B cell (primary cell): ENCODE measurements at regions not wholly inside any gene's neighbourhood (a gene's known extent, or its start where the extent isn't known, plus 50 kb on each side); places are given as distances from the start of the nearest gene placed in this dataset.

Experiments
- ATAC-seq: fragments of 200-7000 bp; cut with Tn5 transposase; one replicate; pipeline ENCODE4 v1.10.0; 2021; ENCODE audit warnings: low read depth, mild to moderate bottlenecking, moderate number of reproducible peaks, moderate library complexity
- CTCF ChIA-PET: fragments of 350-600 bp; sonication (Branson Sonifier 250); formaldehyde crosslinking; loops from one replicate; lab custom pipeline; 2021; ENCODE audit warnings: antibody characterized with exemption, inconsistent platforms; lab: Charles Lee
- POLR2A ChIA-PET: fragments of 350-600 bp; sonication (Branson Sonifier 250); formaldehyde crosslinking; loops from one replicate; lab custom pipeline; 2021; ENCODE audit warnings: antibody characterized with exemption; lab: Charles Lee
- DNase-seq: peaks from one replicate; pipeline ENCODE4 v3.0.0; 2013
- H2AFZ ChIP-seq: 2 replicates; pipeline ENCODE4 v1.6.1; 2012; ENCODE audit warnings: mild to moderate bottlenecking, low read depth, low read length; ENCODE audit not compliant: insufficient read depth, poor library complexity, severe bottlenecking
- H3K27ac ChIP-seq, 2 donors: 1 replicate in 1 of 2; 2 replicates in 1 of 2; pipeline ENCODE4 v1.5.1; 2012 to 2013; ENCODE audit warnings: low read length in 2 of 2, mild to moderate bottlenecking in 2 of 2, moderate library complexity in 1 of 2
- H3K27me3 ChIP-seq, 4 experiments: fragments of 200-600 bp in 1 of 4; sonication (generic) in 1 of 4; replicated peaks in 1 of 4; 1 replicate in 2 of 4; 2 replicates in 2 of 4; pipeline versions ENCODE4 v1.6.1 to v1.7.0; 2013 to 2016; ENCODE audit warnings: low read length in 3 of 4, mild to moderate bottlenecking in 2 of 4, mixed read lengths in 1 of 4, moderate library complexity in 1 of 4; ENCODE audit not compliant: insufficient read depth in 4 of 4, control insufficient read depth in 3 of 4; ENCODE audit errors: control extremely low read depth in 1 of 4
- H3K36me3 ChIP-seq, 2 experiments: replicated peaks in 1 of 2; 1 replicate in 1 of 2; 2 replicates in 1 of 2; pipeline versions ENCODE4 v1.6.1 to v1.7.1; 2013; ENCODE audit warnings: low read length in 1 of 2; ENCODE audit not compliant: insufficient read depth in 2 of 2, control insufficient read depth in 1 of 2; ENCODE audit errors: control extremely low read depth in 1 of 2, extremely low read depth in 1 of 2
- H3K4me1 ChIP-seq, 2 donors: fragments of 200-600 bp in 1 of 2; sonication (generic) in 1 of 2; 1 replicate in 1 of 2; 2 replicates in 1 of 2; pipeline versions ENCODE4 v1.5.1 to v1.6.1; 2013 to 2017; ENCODE audit warnings: low read length in 2 of 2; ENCODE audit not compliant: control insufficient read depth in 2 of 2, insufficient read depth in 2 of 2
- H3K4me2 ChIP-seq: replicated peaks from 2 replicates; pipeline ENCODE3; 2012; ENCODE audit warnings: mild to moderate bottlenecking, low read depth, low read length; ENCODE audit not compliant: poor library complexity, severe bottlenecking
- H3K4me3 ChIP-seq, 5 experiments: fragments of 200-600 bp in 1 of 5; sonication (generic) in 1 of 5; 1 replicate in 3 of 5; 2 replicates in 2 of 5; pipeline versions ENCODE4 v1.5.1 to v1.7.0; 2011 to 2016; ENCODE audit warnings: low read length in 4 of 5, mild to moderate bottlenecking in 4 of 5, low read depth in 2 of 5, control low read depth in 1 of 5, moderate library complexity in 1 of 5; ENCODE audit not compliant: insufficient read depth in 1 of 5; ENCODE audit errors: control extremely low read depth in 1 of 5, extremely low read depth in 1 of 5
- H3K79me2 ChIP-seq: fragments of 200-600 bp; sonication (generic); one replicate; pipeline ENCODE4 v1.6.0; 2016; ENCODE audit warnings: low read length; ENCODE audit not compliant: control insufficient read depth, insufficient read depth
- H3K9ac ChIP-seq: fragments of 200-600 bp; sonication (generic); 2 replicates; pipeline ENCODE4 v1.6.1; 2017; ENCODE audit warnings: mild to moderate bottlenecking, low read length, moderate library complexity
- H3K9me3 ChIP-seq, 3 donors: one replicate each; pipeline versions ENCODE4 v1.6.1 to v1.7.1; 2013; ENCODE audit warnings: low read length in 2 of 3; ENCODE audit not compliant: control insufficient read depth in 2 of 3, insufficient read depth in 1 of 3; ENCODE audit errors: control extremely low read depth in 1 of 3
- H4K20me1 ChIP-seq: 2 replicates; pipeline ENCODE4 v1.6.0; 2012; ENCODE audit warnings: mild to moderate bottlenecking, low read length; ENCODE audit not compliant: insufficient read depth, control insufficient read depth, poor library complexity, severe bottlenecking
- H3K27ac Mint-ChIP-seq: one replicate; pipeline ENCODE4 v1.8.0; 2021; ENCODE audit warnings: mixed read lengths
- H3K27me3 Mint-ChIP-seq: one replicate; pipeline ENCODE4 v1.8.0; 2021; ENCODE audit warnings: mixed read lengths
- H3K4me1 Mint-ChIP-seq: one replicate; pipeline ENCODE4 v1.8.0; 2021; ENCODE audit warnings: mixed read lengths
- H3K4me3 Mint-ChIP-seq: one replicate; pipeline ENCODE4 v1.8.0; 2021; ENCODE audit warnings: mixed read lengths
- H3K9me3 Mint-ChIP-seq: one replicate; pipeline ENCODE4 v1.8.0; 2022; ENCODE audit warnings: mixed read lengths; ENCODE audit not compliant: insufficient read depth
- CTCF ChIP-seq: fragments of 200-600 bp; IDR thresholded peaks from one replicate; pipeline ENCODE4 v1.8.0; 2022; ENCODE audit warnings: antibody characterized with exemption, mild to moderate bottlenecking
- EZH2 ChIP-seq: IDR thresholded peaks from 2 replicates; pipeline ENCODE4 v1.6.1; 2012; ENCODE audit warnings: borderline replicate concordance, low read depth, mild to moderate bottlenecking, moderate library complexity, low read length; ENCODE audit not compliant: insufficient read depth, poor library complexity, severe bottlenecking
- WGBS: methylation state at CpG from one replicate; pipeline ENCODE4 v1.1.5; 2013; ENCODE audit warnings: missing lambda C conversion rate; ENCODE audit not compliant: insufficient coverage; 5-methylcytosine and 5-hydroxymethylcytosine counted together
- intact Hi-C: fragments of 100-400 bp; cut with micrococcal nuclease; formaldehyde crosslinking; loops from one replicate; pipeline ENCODE4 v1.10.0; 2022

DNA sequence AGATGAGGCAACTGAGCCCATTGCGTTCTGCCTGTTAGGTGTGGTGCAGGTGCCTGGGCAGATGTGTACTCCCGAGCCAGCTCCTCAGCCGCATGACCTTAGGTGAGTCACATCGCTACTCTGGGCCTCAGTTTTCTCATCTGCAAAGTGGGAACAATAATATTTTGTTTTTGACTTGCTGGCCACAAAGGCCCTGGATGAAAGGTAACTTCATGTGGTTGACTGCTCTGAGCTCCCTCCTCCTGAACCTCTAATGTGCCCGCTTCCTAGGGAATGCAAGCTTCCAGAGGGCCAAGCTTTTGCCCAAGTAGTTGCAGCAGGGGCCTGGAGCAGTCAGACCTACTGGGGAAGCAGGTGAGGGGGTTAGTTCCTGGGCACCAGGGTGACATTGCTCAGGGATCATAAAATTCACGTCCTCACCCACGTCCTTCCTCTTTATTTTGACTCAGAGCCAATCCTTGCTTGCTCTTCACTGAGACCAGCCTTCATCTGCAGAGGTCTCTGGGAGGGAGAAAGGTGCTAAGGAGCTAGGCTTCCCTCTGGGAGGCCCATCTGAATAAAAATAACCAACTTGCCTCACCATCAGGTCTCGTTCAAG lies 149.0 kb upstream of the TLE3 start:
- Histone ChIP-seq H3K79me2 (no peaks in the 10 kb centered on the region), H3K36me3 (no peaks in the 10 kb centered on the region), H3K9ac (no peak overlapping the region), H3K4me2 (peak overlapping the region; percentile 32), H4K20me1 (no peaks in the 10 kb centered on the region), H3K9me3 (no peaks in the 10 kb centered on the region), H3K4me3 (no peak overlapping the region), H3K4me1 (peaks cover 43 to 64% of the 10 kb centered on the region in 2 donors), H3K27me3 (no peaks in the 10 kb centered on the region), H2AFZ (no peak overlapping the region), H3K27ac (no peak overlapping the region)
- Mint-ChIP-seq H3K27ac (no peak overlapping the region), H3K9me3 (no peaks in the 10 kb centered on the region), H3K4me3 (no peak overlapping the region), H3K27me3 (no peaks in the 10 kb centered on the region), H3K4me1 (peaks cover 61% of the 10 kb centered on the region)
- ATAC-seq (no peak), DNase-seq (peak; percentile 12)
- ChIA-PET POLR2A (interaction anchor here (0.9 to 1.4 kb wide), 2 partner anchors 75 to 220 kb away, joined by 3 read pairs; no protein-coding TSS in a partner anchor), CTCF (interaction anchor here (0.7 to 0.9 kb wide), 2 partner anchors 216 to 220 kb away, joined by 3 to 4 read pairs; no protein-coding TSS in a partner anchor)
- intact Hi-C loops = no loop called here
- TF ChIP-seq CTCF (no peak), EZH2 (no peak)
- WGBS = 90% methylated on average over 4 of the region's 8 CpGs

DNA sequence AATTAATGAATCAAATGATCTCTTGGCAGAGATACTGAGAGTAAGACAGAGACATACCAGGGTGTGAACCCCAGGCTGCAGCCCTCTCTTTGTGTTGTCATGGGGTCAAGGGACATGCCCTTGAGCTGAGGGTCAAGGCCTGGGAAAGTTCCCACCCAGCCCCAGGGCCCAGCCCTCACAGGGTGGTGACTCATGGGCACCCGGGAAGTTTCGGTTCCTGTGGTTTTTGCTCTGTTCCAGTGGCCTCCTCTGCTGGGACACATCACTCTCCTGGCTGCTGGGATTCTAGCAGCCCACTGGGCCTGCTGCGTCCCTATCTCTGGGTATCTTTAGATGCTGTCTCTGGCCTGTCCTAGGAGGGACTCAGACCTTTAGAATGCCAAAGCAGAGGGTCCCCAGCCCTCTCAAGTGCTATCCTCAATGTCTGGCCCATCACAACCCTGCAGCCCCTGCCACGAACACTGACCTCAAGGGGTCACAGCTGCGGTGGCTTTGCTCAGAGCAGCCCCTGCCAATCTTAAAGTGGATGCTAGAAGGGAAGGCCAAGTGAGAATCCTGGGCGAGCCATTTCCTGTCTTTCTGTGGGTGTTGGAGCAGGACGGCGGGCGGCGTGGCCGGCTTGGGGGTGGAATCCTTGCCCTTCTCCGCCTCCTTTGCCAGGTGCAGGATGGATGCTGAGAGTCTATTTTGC lies 148.4 kb upstream of the TLE3 start:
- H3K4me2 ChIP-seq = no peak overlapping the region
- no peaks in the 10 kb centered on the region for H3K27me3 ChIP-seq
- H3K9me3 ChIP-seq = no peaks in the 10 kb centered on the region
- no peaks in the 10 kb centered on the region for H3K36me3 ChIP-seq
- intact Hi-C loops = no loop called here
- POLR2A ChIA-PET = interaction anchor here (1.4 kb wide), 1 partner anchor 76 kb away, joined by 3 read pairs; no protein-coding TSS in a partner anchor
- peak; percentile 22 for DNase-seq
- no peak overlapping the region for H3K27ac ChIP-seq
- H3K27ac Mint-ChIP-seq = peak overlapping the region; percentile 50
- H3K9ac ChIP-seq = no peak overlapping the region
- CTCF ChIA-PET = no interaction called here
- no peak overlapping the region for H3K4me3 Mint-ChIP-seq
- TF ChIP-seq EZH2 (no peak), CTCF (no peak)
- H3K4me1 ChIP-seq = peaks cover 40 to 64% of the 10 kb centered on the region in 2 donors
- H3K4me1 Mint-ChIP-seq = peaks cover 59% of the 10 kb centered on the region
- H4K20me1 ChIP-seq = no peaks in the 10 kb centered on the region
- no peaks in the 10 kb centered on the region for H3K9me3 Mint-ChIP-seq
- H2AFZ ChIP-seq = no peak overlapping the region
- H3K79me2 ChIP-seq = no peaks in the 10 kb centered on the region
- WGBS = 79% methylated on average over 10 of the region's 12 CpGs
- H3K27me3 Mint-ChIP-seq = no peaks in the 10 kb centered on the region
- ATAC-seq = peak; percentile 32
- H3K4me3 ChIP-seq = no peak overlapping the region
